ENCODE measurements at regions not wholly inside any gene's neighbourhood (a gene's known extent, or its start where the extent isn't known, plus 50 kb on each side); places are given as distances from the start of the nearest gene placed in this dataset.

GRCh38 chr1:234780531-234781162 is 170.7 kb upstream of the IRF2BP2 start (continued):
- TF ChIP-seq MCM2 (IDR thresholded peaks at IDR 0.05; ENCODE audit: low read depth) (no peak), TBP (optimal IDR thresholded peaks at IDR 0.05; ENCODE audit: low read depth, low read length) (peak; percentile 18), ZNF696 (CRISPR knock-in tag; conservative IDR thresholded peaks at IDR 0.05) (no peak), SIN3A (IDR thresholded peaks at IDR 0.05; ENCODE audit: borderline replicate concordance in 2 of 2, control insufficient read depth in 1 of 2, low read depth in 2 of 2, low read length in 2 of 2) (0 out of 4 replicates have a peak, but pooled peaks of 1 of the 2 experiments have one; percentile 13), ARID3B (CRISPR knock-in tag; IDR thresholded peaks at IDR 0.05; ENCODE audit: borderline replicate concordance) (peak; percentile 83; the same call in 1 of the 2 replicates), SMARCB1 (IDR thresholded peaks at IDR 0.05; ENCODE audit: insufficient read length, low read depth) (no peak), PTRF (tag; IDR thresholded peaks at IDR 0.05) (0 out of 2 replicates have a peak, but pooled peaks have one; percentile 6), MLX (CRISPR knock-in tag; conservative IDR thresholded peaks at IDR 0.05) (0 out of 4 replicates have a peak, but pooled peaks of 1 of the 2 experiments have one; percentile 20), KLF13 (tag; IDR thresholded peaks at IDR 0.05; ENCODE audit: borderline replicate concordance, low read depth) (no peak), TRIM25 (IDR thresholded peaks at IDR 0.05; ENCODE audit: borderline replicate concordance) (no peak), ZBTB2 (IDR thresholded peaks at IDR 0.05) (no peak), MAZ (CRISPR knock-in tag; conservative IDR thresholded peaks at IDR 0.05 in 1 of 2, IDR thresholded peaks at IDR 0.05 in 1 of 2) (no peak)
- TF ChIP-seq, protein P1, sequence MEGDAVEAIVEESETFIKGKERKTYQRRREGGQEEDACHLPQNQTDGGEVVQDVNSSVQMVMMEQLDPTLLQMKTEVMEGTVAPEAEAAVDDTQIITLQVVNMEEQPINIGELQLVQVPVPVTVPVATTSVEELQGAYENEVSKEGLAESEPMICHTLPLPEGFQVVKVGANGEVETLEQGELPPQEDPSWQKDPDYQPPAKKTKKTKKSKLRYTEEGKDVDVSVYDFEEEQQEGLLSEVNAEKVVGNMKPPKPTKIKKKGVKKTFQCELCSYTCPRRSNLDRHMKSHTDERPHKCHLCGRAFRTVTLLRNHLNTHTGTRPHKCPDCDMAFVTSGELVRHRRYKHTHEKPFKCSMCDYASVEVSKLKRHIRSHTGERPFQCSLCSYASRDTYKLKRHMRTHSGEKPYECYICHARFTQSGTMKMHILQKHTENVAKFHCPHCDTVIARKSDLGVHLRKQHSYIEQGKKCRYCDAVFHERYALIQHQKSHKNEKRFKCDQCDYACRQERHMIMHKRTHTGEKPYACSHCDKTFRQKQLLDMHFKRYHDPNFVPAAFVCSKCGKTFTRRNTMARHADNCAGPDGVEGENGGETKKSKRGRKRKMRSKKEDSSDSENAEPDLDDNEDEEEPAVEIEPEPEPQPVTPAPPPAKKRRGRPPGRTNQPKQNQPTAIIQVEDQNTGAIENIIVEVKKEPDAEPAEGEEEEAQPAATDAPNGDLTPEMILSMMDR (IDR thresholded peaks at IDR 0.05 in 2 of 3, conservative IDR thresholded peaks at IDR 0.05 in 1 of 3; ENCODE audit: insufficient read depth in 2 of 3, low read depth in 1 of 3, low read length in 3 of 3), result 0 out of 6 replicates have a peak, but pooled peaks of 1 of the 3 experiments have one; percentile 8

Data from K562 (cell line).